Natural killer cell treated with Interleukin-12 subunit alpha and Interleukin-12 subunit beta and Interleukin-15 and Interleukin-18, amount 100 ng/mL, for 72 hours (primary cell): ENCODE measurements at regions not wholly inside any gene's neighbourhood (a gene's known extent, or its start where the extent isn't known, plus 50 kb on each side); places are given as distances from the start of the nearest gene placed in this dataset.
"Not testable (repeated sequence)": the region's sequence is repeated elsewhere in the genome, so short reads cannot be mapped to it uniquely, and the experiment has no call there.

Experiments used
- ATAC-seq, 2 donors: fragments of 150-1000 bp; cut with Tn5 transposase in 1 of 2; sonication (Bioruptor Pico), chemical (Tn5 transposase) in 1 of 2; 2 replicates each; pipeline ENCODE4 v1.10.0; 2021
- DNase-seq: peaks from one replicate; pipeline ENCODE4 v3.0.0; 2022; ENCODE audit warnings: low spot score
- H3K27ac Mint-ChIP-seq, 2 donors: 1 replicate in 1 of 2; 2 replicates in 1 of 2; pipeline ENCODE4 v1.8.0; 2022; ENCODE audit warnings: mixed read lengths in 2 of 2, mild to moderate bottlenecking in 1 of 2, moderate library complexity in 1 of 2
- H3K27me3 Mint-ChIP-seq, 2 donors: 1 replicate in 1 of 2; 2 replicates in 1 of 2; pipeline ENCODE4 v1.8.0; 2022; ENCODE audit warnings: mixed read lengths in 2 of 2
- H3K36me3 Mint-ChIP-seq: one replicate; pipeline ENCODE4 v1.8.0; 2022; ENCODE audit warnings: mixed read lengths
- H3K4me1 Mint-ChIP-seq, 2 donors: 1 replicate in 1 of 2; 2 replicates in 1 of 2; pipeline ENCODE4 v1.8.0; 2022; ENCODE audit warnings: low read depth in 2 of 2, mixed read lengths in 2 of 2, mild to moderate bottlenecking in 1 of 2
- H3K4me3 Mint-ChIP-seq: one replicate; pipeline ENCODE4 v1.8.0; 2022; ENCODE audit warnings: mixed read lengths
- H3K9me3 Mint-ChIP-seq: 2 replicates; pipeline ENCODE4 v1.8.0; 2022; ENCODE audit warnings: mixed read lengths

DNA sequence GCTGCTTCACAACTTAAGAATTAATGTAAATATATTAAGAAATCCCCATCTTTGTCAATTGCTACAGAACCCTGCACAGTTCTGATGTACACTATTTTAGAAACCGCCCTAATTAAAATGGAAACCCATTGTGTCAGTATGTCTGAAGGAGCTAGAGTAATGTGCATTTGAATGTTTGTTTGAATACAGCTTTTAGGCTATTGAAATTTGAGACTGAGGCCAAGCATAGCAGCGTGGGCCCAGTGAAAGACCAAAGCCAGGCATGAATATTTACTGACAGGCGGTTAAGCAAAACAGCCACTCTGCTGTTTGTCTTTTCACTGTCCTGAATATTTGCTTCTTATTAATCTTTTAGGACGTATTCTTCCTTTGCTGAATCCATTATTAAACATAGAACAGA is 252.3 kb downstream of the IZUMO3 start:
- Mint-ChIP-seq H3K27ac (no peak overlapping the region), H3K36me3 (peaks cover 7% of the 10 kb centered on the region), H3K9me3 (peaks cover 35% of the 10 kb centered on the region), H3K27me3 (no peaks in the 10 kb centered on the region), H3K4me3 (no peak overlapping the region), H3K4me1 (no peaks in the 10 kb centered on the region)
- no peak for DNase-seq
- ATAC-seq: no peak

DNA sequence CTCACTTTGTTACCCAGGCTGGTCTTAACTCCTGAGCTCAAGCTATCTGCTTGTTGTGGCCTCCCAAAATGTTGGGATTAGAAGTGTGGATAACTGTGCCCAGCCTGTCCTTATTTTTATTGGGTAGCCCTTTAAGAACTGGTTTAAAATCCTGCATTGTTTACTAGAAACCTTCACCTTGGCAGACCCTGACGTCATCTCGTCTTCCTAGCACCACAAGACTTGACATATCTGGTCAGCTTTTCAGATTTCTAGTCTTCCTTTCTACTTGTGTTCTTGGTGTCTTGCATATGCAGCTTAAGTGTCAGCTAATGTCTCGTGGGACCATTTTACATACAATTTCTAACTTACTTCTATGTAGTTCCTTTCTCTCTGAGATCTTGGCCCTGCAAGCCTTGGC is 258.9 kb downstream of the IZUMO3 start:
- ATAC-seq: no peak
- no peak overlapping the region for H3K4me3 Mint-ChIP-seq
- no peaks in the 10 kb centered on the region for H3K4me1 Mint-ChIP-seq

DNA sequence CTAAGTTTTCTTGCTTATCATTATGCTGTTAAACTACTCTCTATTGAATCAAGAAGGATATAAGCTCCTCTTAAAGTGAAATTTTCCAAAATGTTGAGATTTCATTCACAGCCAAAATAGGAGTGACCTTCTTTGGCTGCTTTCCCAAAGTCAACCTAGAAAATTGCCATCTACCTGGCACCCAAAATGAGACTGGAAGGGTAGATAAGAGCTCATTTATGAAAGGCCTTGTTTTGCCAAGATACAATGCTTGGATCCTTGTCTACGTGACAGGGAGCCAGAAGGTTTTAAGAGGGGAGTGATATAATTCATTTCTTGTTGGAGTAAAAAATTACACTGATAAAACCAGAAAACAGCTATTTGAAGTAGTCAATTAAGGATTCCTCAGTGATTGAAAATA is 287.1 kb downstream of the IZUMO3 start:
- Mint-ChIP-seq H3K27me3 (no peaks in the 10 kb centered on the region), H3K4me1 (no peaks in the 10 kb centered on the region), H3K9me3 (peaks cover 10% of the 10 kb centered on the region), H3K36me3 (no peaks in the 10 kb centered on the region), H3K4me3 (no peak overlapping the region), H3K27ac (no peak overlapping the region)
- no peak for ATAC-seq
- DNase-seq: no peak

More for the DNA sequence above, 258.9 kb downstream of the IZUMO3 start:
- DNase-seq: no peak
- H3K27ac Mint-ChIP-seq: no peak overlapping the region
- H3K9me3 Mint-ChIP-seq: peaks cover 18% of the 10 kb centered on the region
- no peaks in the 10 kb centered on the region for H3K27me3 Mint-ChIP-seq
- peaks cover 4% of the 10 kb centered on the region for H3K36me3 Mint-ChIP-seq

DNA sequence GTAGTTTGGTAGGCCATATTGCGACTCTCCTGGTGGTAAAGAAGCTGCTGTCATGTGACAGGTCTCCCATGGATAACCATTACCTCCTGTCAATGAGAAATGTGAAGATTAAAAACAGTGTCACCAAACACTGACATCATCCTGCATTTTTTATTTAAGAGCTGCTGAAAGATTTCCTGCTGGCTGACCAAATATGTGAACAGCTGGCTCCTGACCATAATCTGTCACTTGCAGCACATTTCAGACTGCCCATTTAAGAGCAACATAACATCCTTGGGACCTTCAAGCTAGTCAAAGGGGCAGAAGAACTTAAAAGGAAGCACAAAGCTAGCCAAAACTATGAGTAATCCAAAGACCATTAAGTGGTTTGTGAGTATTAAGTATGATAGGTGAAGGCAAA is 288.0 kb downstream of the IZUMO3 start:
- no peaks in the 10 kb centered on the region for H3K36me3 Mint-ChIP-seq
- H3K9me3 Mint-ChIP-seq: peaks cover 13% of the 10 kb centered on the region
- ATAC-seq (no peak), DNase-seq (no peak)
- no peak overlapping the region for H3K4me3 Mint-ChIP-seq
- H3K27me3 Mint-ChIP-seq: no peaks in the 10 kb centered on the region
- no peak overlapping the region for H3K27ac Mint-ChIP-seq
- H3K4me1 Mint-ChIP-seq: no peaks in the 10 kb centered on the region

DNA sequence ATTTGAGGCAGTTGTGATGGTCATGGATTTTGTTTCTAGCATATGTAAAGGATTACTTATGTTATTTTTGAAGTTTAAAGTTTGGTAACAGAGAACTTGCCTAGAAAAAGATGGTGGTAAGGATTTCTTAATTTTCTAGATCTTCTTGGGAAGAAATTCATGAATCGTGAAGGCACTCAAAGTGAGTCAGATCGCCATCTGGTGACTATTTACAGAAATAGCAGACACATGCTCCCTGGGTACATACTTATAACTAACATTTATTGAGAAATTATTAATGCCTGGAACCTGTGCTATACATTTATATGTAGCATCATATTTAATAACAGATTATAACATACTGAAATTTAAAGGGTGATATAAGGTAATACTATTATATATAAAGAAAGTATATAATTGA is 299.7 kb downstream of the IZUMO3 start:
- Mint-ChIP-seq H3K9me3 (peaks cover 42% of the 10 kb centered on the region), H3K27ac (no peak overlapping the region), H3K4me1 (no peaks in the 10 kb centered on the region), H3K4me3 (no peak overlapping the region), H3K27me3 (no peaks in the 10 kb centered on the region), H3K36me3 (peaks cover 17% of the 10 kb centered on the region)
- DNase-seq (no peak), ATAC-seq (no peak)

DNA sequence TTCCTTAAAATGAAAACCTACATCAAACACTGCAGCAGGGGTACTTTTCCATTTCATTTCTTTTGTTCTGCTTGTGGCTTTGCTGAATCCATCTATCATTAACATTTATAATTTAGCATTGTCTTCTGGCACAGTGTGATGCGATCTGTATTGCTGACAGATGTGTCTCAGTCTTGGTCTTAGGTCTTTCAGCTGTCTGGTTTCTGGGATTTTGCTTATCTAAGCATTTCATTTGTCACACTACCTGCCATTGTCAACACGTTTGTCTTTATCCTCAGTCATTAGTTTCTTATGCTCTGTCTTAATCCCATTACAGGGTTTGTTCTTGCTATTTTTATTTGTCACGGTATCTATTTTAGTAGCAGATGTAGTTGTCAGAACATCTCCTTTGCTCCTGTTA is 303.1 kb downstream of the IZUMO3 start:
- DNase-seq (no peak), ATAC-seq (no peak)
- Mint-ChIP-seq H3K27me3 (no peaks in the 10 kb centered on the region), H3K9me3 (peaks cover 39% of the 10 kb centered on the region), H3K4me1 (no peaks in the 10 kb centered on the region), H3K36me3 (peaks cover 17% of the 10 kb centered on the region), H3K4me3 (no peak overlapping the region), H3K27ac (no peak overlapping the region)

DNA sequence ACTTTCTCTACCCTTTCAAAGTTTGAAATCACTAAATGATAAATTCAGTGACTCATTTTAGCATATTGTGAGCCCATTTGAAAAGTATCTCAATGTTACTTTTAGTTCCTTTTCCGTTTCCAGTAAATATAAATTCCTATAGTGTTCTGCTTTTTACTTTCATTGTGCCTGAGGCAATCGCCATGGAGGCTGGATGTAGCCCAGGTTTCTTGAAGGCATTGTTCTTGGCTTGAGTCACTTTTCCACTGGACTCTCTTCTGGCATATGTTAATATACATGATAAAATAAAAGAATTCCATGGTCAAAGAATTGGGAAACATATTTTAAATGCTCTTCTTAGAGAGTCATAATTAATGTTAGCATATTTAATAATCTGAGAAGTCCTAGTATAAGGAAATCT is 327.0 kb downstream of the IZUMO3 start:
- H3K4me1 Mint-ChIP-seq: no peaks in the 10 kb centered on the region

DNA sequence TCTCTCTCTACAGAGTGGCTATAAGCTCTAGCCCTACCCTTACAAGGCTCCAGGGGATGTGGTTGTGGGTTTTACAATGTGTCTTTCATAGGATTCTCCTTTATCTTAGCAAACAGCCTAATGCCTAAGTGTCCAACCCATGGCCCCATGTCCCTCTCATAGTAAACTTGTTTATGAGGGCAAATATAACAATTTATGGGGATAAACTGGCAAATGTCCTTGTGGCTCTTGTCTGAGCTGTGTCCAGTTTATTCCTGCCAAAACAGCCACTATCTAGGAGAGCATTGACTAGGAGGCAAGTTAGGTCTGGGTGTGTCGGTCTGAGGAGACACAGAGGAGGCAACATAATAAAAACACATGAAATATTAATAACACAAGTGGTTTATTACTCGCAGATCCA is 335.1 kb downstream of the IZUMO3 start:
- no peak for ATAC-seq
- H3K27ac Mint-ChIP-seq: no peak overlapping the region
- no peak overlapping the region for H3K4me3 Mint-ChIP-seq
- DNase-seq: no peak
- no peaks in the 10 kb centered on the region for H3K27me3 Mint-ChIP-seq
- peaks cover 5% of the 10 kb centered on the region for H3K36me3 Mint-ChIP-seq
- peaks cover 20% of the 10 kb centered on the region for H3K9me3 Mint-ChIP-seq
- no peaks in the 10 kb centered on the region for H3K4me1 Mint-ChIP-seq

More for the DNA sequence above, 327.0 kb downstream of the IZUMO3 start:
- H3K27ac Mint-ChIP-seq: no peak overlapping the region
- H3K27me3 Mint-ChIP-seq: no peaks in the 10 kb centered on the region
- ATAC-seq (no peak), DNase-seq (no peak)
- H3K4me3 Mint-ChIP-seq: no peak overlapping the region
- H3K36me3 Mint-ChIP-seq: peaks cover 5% of the 10 kb centered on the region
- peaks cover 9% of the 10 kb centered on the region for H3K9me3 Mint-ChIP-seq

DNA sequence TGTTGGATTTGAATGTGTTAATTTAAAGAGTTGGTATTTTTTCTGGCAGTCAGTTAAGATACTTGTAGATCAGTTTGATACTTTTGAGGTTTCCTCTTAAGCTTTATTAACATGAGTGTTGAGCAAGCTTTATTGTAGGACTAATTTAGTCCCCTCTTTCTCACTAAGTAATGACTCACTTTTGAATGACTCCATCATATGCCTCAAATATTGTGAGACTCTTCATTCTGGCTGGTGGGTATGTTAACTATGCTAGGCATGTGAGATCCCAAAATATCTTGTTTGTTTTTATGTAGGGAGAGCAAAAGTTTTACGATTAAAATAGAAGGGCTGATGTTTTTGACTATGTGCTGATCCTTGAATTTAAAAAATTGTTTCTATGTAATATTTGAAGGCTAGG is 355.7 kb downstream of the IZUMO3 start:
- H3K27ac Mint-ChIP-seq: no peak overlapping the region
- H3K4me1 Mint-ChIP-seq: no peaks in the 10 kb centered on the region
- no peak overlapping the region for H3K4me3 Mint-ChIP-seq
- no peaks in the 10 kb centered on the region for H3K27me3 Mint-ChIP-seq
- ATAC-seq (no peak), DNase-seq (no peak)
- peaks cover 24% of the 10 kb centered on the region for H3K36me3 Mint-ChIP-seq
- H3K9me3 Mint-ChIP-seq: peaks cover 23% of the 10 kb centered on the region

DNA sequence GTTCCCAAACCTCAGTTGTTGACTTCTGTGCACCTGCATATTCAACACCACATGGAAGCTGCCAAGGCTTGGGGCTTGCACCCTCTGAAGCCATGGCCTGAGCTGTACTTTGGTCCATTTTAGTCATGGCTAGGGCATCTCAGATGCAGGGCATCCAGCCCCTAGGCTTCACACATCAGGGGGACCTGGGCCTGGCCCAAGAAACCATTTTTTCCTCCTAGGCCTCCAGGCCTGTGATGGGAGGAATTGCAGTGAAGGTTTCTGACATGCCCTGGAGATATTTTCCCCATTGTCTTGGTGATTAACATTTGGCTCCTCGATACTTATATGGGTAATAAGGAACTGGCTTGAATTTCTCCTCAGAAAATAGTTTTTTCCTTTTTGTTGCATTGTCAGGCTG is 354.5 kb upstream of the ELAVL2 start:
- H3K27ac Mint-ChIP-seq, ATAC-seq, H3K27me3 Mint-ChIP-seq, H3K4me3 Mint-ChIP-seq, H3K4me1 Mint-ChIP-seq, DNase-seq: not testable (repeated sequence)
- Mint-ChIP-seq H3K9me3 (peaks cover 36% of the 10 kb centered on the region), H3K36me3 (peaks cover 27% of the 10 kb centered on the region)

DNA sequence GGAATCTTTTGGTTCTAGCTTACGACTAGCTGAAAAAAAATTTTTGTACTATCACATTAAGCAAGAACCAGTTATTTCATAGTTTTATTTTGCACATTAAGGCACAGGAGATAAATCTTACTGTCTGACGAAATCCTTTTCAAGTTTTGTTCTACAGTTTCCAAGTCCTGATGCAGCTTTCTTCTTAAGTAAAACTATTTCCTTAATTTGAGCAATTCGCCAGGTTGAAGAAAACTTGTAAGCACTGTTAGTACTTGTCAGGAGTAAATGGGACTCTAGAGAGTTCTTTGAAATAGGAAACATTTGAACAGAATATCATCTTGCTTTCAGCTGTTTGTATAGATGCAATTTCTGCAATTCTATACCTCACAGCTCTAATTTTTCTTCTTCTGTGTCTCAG is 318.8 kb upstream of the ELAVL2 start:
- no peak overlapping the region for H3K4me3 Mint-ChIP-seq
- H3K9me3 Mint-ChIP-seq: peaks cover 9% of the 10 kb centered on the region
- H3K27me3 Mint-ChIP-seq: no peaks in the 10 kb centered on the region
- DNase-seq (no peak), ATAC-seq (no peak)
- no peak overlapping the region for H3K27ac Mint-ChIP-seq
- no peaks in the 10 kb centered on the region for H3K36me3 Mint-ChIP-seq
- no peaks in the 10 kb centered on the region for H3K4me1 Mint-ChIP-seq

DNA sequence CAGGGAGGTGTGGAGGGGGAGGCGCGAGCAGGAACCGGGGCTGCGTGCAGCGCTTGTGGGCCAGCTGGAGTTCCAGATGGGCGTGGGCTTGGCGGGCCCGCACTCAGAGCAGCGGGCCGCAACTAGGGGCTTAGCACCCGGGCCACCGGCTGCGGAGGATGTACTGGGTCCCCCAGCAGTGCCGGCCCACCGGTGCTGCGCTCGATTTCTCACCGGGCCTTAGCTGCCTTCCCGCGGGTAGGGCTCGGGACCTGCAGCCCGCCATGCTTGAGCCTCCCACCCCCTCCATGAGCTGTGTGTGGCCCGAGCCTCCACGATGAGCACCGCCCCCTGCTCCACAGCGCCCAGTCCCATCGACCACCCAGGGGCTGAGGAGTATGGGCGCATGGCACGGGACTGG is 309.0 kb upstream of the ELAVL2 start:
- not testable (repeated sequence) for H3K27me3 Mint-ChIP-seq, H3K27ac Mint-ChIP-seq, H3K4me3 Mint-ChIP-seq, H3K4me1 Mint-ChIP-seq, H3K9me3 Mint-ChIP-seq, DNase-seq, H3K36me3 Mint-ChIP-seq, ATAC-seq

DNA sequence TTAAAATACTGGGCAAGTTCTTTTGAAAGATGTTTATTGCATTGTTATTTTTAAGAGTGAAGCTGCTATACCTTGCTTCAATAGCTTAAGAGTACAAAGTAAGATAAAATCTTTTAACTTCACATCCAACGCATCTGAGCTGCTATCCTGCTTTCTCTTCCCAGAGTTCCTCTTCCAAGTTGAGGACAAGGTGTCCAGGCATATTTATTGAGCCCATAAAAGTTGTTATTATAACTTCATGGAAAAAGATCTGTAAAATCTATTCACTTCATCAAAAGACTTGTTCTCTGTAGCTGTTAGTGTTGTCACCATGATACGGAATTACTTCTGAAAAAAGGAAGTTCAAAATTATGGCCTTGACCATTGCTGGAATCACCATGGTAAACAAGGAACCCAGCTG is 306.2 kb upstream of the ELAVL2 start:
- DNase-seq (no peak), ATAC-seq (no peak)
- Mint-ChIP-seq H3K36me3 (no peaks in the 10 kb centered on the region), H3K27ac (no peak overlapping the region), H3K9me3 (peaks cover 11% of the 10 kb centered on the region), H3K27me3 (no peaks in the 10 kb centered on the region), H3K4me1 (no peaks in the 10 kb centered on the region), H3K4me3 (no peak overlapping the region)

DNA sequence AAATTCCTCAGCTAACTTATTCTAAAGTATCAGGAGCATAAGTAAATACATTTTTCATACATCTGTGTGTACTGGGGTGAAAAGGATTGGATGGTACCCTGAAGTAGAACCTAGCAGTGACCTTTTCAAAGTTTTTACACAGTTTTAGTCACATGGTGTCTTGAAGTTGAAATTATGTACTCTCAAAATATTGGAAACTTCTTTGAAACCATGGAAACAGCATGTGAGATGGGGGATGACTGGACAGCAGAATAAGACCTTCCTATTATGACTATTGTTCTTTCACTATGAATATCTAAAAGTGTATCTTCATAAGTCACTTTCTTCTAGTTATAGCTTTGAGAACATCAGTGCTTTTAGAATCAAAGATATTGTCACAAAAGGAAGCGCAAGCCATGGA is 301.5 kb upstream of the ELAVL2 start:
- Mint-ChIP-seq H3K27ac (no peak overlapping the region), H3K4me3 (no peak overlapping the region), H3K36me3 (no peaks in the 10 kb centered on the region), H3K4me1 (no peaks in the 10 kb centered on the region), H3K27me3 (no peaks in the 10 kb centered on the region), H3K9me3 (peaks cover 14% of the 10 kb centered on the region)
- ATAC-seq: no peak
- DNase-seq: no peak

DNA sequence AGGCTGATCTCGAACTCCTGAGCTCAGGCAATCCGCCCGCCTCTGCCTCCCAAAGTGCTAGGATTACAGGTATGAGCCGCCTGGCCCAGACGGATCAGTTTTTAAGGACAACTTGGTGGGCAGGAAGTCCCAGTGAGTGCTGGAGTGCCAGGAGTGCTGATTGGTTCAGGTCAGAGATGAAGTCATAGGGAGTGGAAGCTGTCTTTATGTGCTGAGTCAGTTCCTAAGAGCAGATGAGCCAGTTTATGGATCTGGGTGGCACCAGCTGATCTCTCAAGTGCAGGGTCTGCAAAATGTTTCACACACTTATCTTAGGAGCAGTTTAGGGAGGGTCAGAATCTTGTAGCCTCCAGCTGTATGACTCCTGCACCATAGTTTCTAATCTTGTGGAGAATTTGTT is 292.1 kb upstream of the ELAVL2 start:
- Mint-ChIP-seq H3K4me1 (no peaks in the 10 kb centered on the region), H3K9me3 (peaks cover 23% of the 10 kb centered on the region), H3K27ac (no peak overlapping the region), H3K4me3 (no peak overlapping the region), H3K36me3 (peaks cover 6% of the 10 kb centered on the region), H3K27me3 (no peaks in the 10 kb centered on the region)
- DNase-seq: no peak
- ATAC-seq: no peak
